AG20443 (cell line): ENCODE measurements at regions not wholly inside any gene's neighbourhood (a gene's known extent, or its start where the extent isn't known, plus 50 kb on each side); places are given as distances from the start of the nearest gene placed in this dataset.

ENCODE experiments used
- DNase-seq: peaks from one replicate; pipeline ENCODE4 v3.0.0; 2012; ENCODE audit warnings: low spot score, mixed read lengths

GRCh38 chr15:98025237-98025636 lies 64.7 kb downstream of the ARRDC4 start:
- peak; percentile 65 for DNase-seq

GRCh38 chr15:98034731-98035130 lies 74.2 kb downstream of the ARRDC4 start:
- no peak for DNase-seq

- DNase-seq = no peak
Measured at GRCh38 chr15:98035134-98035533, 74.6 kb downstream of the ARRDC4 start.

GRCh38 chr15:98035577-98036010 lies 75.1 kb downstream of the ARRDC4 start:
- no peak for DNase-seq

- DNase-seq = no peak
Measured at GRCh38 chr15:98039596-98039995, 79.1 kb downstream of the ARRDC4 start.

GRCh38 chr15:98040146-98040545 lies 79.6 kb downstream of the ARRDC4 start:
- no peak for DNase-seq

- DNase-seq = no peak
Measured at GRCh38 chr15:98043160-98044014, 82.9 kb downstream of the ARRDC4 start.

GRCh38 chr15:98051734-98052133 lies 91.2 kb downstream of the ARRDC4 start:
- no peak for DNase-seq

GRCh38 chr15:98057453-98057852 lies 97.0 kb downstream of the ARRDC4 start:
- no peak for DNase-seq

- no peak for DNase-seq
Measured at GRCh38 chr15:98062869-98063268, 102.4 kb downstream of the ARRDC4 start.

GRCh38 chr15:98063315-98063714 lies 102.8 kb downstream of the ARRDC4 start:
- DNase-seq = peak; percentile 61

GRCh38 chr15:98063871-98064270 lies 103.4 kb downstream of the ARRDC4 start:
- DNase-seq = peak; percentile 34

GRCh38 chr15:98067339-98067738 lies 106.8 kb downstream of the ARRDC4 start:
- peak; percentile 63 for DNase-seq

GRCh38 chr15:98069256-98069655 lies 108.8 kb downstream of the ARRDC4 start:
- no peak for DNase-seq

GRCh38 chr15:98070137-98070536 lies 109.6 kb downstream of the ARRDC4 start:
- peak; percentile 40 for DNase-seq

GRCh38 chr15:98071786-98072185 lies 111.3 kb downstream of the ARRDC4 start:
- no peak for DNase-seq

GRCh38 chr15:98075441-98075840 lies 114.9 kb downstream of the ARRDC4 start:
- no peak for DNase-seq

GRCh38 chr15:98076021-98076816 lies 115.7 kb downstream of the ARRDC4 start:
- peak; percentile 70 for DNase-seq

- peak; percentile 93 for DNase-seq
Measured at GRCh38 chr15:98077186-98077585, 116.7 kb downstream of the ARRDC4 start.

GRCh38 chr15:98080791-98081190 lies 120.3 kb downstream of the ARRDC4 start:
- DNase-seq = no peak

- no peak for DNase-seq
Measured at GRCh38 chr15:98083203-98083910, 122.9 kb downstream of the ARRDC4 start.

GRCh38 chr15:98085003-98085639 lies 124.6 kb downstream of the ARRDC4 start:
- DNase-seq = no peak
